TTC549 (cell line): ENCODE measurements at regions not wholly inside any gene's neighbourhood (a gene's known extent, or its start where the extent isn't known, plus 50 kb on each side); places are given as distances from the start of the nearest gene placed in this dataset.

Source experiments
- FAIRE-seq: peaks from 2 replicates; lab custom pipeline; 2012; peaks lifted over from hg19 to GRCh38; lab: Jason Lieb, UNC

- FAIRE-seq: no peak
Measured at GRCh38 chr13:26965952-26966700, 205.5 kb downstream of the USP12 start.

- FAIRE-seq: no peak
Measured at GRCh38 chr13:26964278-26965250, 204.0 kb upstream of the GPR12 start.

GRCh38 chr13:26962671-26963070 lies 202.1 kb upstream of the GPR12 start:
- no peak for FAIRE-seq

DNA sequence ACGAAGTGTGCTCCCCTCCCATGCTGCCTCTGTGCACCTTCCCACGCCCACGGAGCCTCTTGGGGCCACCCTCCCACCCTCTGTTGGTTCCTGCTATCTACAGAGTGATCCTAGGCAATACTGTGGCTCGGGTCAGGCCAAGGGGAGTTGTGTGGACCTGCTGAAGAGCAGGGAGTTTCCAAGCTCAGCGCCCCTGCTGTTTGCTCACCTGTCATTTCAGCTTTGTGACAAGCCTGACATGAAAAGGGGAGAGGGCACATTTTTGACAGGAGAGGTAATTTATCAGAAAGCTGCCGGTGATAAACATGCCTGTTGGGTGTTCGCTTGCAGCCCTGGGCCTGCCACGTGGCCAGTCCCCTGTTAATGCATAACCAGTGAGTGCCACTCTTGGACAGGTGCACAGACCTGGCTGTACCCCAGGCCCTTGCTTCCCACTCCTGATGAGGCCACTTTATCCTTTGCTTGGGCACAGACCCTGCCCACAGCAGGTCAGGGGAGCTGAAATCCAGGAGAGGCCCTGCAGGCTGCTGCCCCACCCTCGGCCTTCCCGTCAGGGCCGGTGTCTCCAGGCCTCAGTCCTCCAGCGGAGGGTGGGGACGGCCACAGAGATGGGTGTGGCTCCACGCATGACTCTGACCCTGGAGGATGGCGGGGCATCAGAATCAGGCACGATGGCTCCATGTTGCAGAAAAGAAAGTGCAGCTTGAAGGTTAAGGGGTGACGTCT lies 201.5 kb upstream of the GPR12 start:
- FAIRE-seq: no peak

- no peak for FAIRE-seq
Measured at GRCh38 chr13:26957182-26957581, 196.6 kb upstream of the GPR12 start.

DNA sequence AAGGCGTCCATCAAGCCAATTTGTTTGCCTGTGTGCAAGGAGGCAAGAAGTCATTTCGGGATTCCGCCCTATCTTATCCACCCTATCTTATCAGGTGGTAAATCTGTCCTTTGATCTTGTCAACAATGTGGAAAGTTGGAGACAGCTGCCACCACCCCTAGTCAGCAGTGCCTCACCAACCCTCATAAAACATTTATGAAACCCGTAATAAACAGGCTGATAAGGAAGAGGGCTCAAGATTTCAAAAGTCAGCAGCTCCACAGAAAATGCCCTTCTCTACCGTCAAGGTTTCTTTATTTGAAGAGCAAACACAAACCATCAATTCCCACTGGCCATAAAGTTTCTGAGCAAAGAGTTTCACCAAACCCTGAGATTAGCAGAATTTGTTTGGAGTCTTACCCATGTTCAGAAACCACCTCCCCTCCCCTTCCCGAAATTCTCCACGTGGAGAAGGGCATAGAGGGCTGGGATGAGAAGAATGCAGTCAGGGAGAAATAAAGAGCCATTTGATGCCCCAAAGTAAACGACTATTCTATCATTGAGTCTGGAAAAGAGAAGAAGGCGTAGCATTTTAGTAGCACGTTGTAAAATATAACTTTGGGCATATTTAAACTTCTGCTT lies 196.0 kb upstream of the GPR12 start:
- no peak for FAIRE-seq

DNA sequence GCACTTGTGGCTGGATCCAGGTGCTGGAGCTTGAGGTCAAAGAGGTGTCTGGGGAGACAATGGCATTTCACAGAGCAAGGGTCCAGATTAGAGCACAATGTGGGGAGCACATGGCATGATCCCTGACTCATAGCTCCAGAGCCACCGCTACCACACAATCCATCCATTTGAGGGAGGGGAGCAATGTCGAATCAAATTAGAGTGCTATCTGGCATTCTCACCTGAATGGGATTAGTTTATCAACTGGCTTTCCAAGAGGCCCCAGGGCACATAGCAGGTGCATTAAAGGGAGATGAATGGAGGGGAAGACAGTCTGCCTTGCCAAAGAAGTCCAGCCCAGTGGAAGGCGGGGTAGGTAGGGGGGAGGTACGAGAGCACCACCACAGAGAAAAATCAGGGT lies 194.4 kb upstream of the GPR12 start:
- no peak for FAIRE-seq

- FAIRE-seq: no peak
Measured at GRCh38 chr13:26953291-26953690, 192.7 kb upstream of the GPR12 start.

GRCh38 chr13:26952551-26953143 lies 192.1 kb upstream of the GPR12 start:
- FAIRE-seq: no peak

GRCh38 chr13:26951581-26952177 lies 191.1 kb upstream of the GPR12 start:
- no peak for FAIRE-seq

DNA sequence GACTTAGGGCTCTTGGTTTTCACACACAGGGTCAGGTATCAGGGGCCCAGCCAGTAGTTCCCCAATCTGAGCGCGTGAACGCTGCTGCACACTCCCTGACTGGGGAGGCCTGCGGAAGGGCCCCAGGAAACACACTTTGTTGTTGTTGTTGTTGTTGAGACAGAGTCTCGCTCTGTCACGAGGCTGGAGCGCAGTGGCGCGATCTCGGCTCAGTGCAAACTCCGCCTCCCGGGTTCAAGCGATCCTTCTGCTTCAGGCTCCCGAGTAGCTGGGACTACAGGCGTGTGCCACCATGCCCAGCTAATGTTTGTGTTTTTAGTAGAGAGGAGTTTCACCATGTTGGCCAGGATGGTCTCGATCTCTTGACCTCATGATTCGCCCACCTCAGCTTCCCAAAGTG lies 190.4 kb upstream of the GPR12 start:
- FAIRE-seq: no peak

- FAIRE-seq: no peak
Measured at GRCh38 chr13:26950546-26950945, 190.0 kb upstream of the GPR12 start.

DNA sequence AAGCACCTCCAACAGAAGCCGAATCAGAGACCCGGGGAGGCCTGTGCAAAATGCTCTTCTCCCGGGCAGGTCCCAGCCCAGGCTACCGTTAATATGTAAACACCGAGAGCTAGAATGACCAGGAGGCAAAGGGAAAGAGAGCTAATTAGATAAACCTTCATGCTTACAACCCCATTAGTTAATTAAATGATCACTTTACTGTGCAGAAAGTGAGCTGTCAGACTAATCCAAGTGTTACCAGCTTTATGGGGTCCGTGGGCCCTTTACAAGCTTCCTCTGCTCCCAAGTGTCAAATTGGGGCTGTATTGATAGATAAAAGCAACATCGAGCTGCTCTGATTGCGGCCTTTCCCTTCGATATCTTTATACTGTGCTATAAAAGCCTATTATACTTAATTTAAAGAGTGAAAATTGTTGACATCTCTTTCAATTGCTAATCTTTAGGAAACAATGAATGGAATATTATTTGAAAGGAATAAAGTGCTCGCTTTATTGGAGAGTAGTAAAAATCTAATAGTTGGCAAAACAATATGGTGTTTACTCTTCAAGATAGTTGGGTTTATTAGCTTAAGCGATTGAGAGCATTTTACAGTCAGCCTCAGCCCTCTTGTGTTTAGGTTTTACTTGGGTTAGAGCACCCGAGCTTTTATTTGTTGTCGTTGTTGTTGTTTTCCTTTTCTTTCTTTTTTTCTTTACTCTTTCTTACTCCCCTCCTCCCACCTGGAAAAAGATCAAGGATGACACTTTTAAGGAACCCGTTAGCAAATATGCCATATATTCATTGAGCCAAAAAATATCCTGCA lies 189.3 kb upstream of the GPR12 start:
- no peak for FAIRE-seq

- FAIRE-seq: no peak
Measured at GRCh38 chr13:26948353-26948752, 187.8 kb upstream of the GPR12 start.

DNA sequence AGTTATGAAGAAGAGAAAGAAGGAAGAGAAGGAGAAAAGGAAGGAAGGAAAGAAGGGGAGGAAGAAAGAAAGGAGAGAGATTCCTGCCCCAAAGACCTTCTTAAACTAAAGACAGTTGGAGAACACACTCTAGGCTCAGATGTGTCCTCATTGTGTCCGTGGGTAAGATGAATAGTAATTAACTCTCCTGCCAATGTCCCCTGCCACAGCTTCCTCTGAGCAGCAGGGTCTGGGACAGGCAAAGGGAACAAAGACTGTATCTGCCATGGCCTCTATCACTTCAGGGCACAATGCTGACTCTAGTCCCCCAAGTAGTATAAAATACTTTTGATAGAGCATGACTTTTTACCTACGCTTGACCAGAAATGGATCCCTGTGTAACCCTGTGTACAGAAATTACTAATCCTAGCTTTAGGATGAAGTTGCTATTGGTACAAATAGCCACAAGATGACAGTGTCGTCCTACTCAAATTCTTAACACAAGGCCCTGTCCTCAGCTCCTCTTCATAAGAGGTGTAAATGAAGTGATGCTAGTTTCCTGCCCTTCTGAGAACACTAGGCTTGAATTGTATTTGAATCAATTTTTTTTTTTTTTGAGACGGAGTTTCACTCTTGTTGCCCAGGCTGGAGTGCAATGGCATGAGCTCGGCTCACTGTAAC lies 186.2 kb upstream of the GPR12 start:
- no peak for FAIRE-seq

DNA sequence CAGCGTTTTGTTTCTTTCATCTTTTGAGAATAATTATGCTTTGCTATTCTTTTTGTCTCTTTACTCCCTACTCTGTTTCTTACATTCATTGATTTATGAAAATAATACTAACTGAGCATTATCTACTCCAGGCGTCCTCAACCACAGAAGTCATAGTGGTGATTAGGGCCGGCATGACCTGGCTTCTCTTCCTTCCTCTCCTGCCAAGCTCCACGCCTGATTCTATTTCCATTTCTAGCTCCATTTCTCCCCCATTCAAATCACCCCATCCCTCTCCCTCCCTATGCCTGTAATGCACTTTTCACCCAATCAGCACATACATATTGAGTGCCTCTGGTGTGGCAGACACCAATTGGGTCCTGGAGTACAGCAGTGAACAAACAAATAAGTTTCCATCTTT lies 183.2 kb upstream of the GPR12 start:
- FAIRE-seq: no peak

DNA sequence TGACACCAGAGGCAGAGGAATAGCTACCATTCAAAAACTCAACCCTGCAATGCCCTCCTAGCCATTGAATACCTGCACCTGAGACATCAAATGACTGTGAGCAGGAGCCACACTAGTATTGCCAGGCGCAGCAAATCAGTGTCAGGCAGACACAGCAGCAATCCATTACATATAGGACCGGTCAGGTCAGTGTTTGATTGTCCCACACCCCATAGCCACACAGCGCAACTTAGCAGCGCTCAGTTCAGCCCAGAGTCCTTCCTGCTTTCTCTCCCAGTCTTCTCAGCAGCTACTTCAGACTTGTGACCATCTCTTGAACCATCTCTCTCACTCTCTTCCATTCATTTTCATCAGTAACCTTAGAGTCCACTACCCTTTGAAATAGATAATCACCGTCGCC lies 181.6 kb upstream of the GPR12 start:
- FAIRE-seq: no peak

DNA sequence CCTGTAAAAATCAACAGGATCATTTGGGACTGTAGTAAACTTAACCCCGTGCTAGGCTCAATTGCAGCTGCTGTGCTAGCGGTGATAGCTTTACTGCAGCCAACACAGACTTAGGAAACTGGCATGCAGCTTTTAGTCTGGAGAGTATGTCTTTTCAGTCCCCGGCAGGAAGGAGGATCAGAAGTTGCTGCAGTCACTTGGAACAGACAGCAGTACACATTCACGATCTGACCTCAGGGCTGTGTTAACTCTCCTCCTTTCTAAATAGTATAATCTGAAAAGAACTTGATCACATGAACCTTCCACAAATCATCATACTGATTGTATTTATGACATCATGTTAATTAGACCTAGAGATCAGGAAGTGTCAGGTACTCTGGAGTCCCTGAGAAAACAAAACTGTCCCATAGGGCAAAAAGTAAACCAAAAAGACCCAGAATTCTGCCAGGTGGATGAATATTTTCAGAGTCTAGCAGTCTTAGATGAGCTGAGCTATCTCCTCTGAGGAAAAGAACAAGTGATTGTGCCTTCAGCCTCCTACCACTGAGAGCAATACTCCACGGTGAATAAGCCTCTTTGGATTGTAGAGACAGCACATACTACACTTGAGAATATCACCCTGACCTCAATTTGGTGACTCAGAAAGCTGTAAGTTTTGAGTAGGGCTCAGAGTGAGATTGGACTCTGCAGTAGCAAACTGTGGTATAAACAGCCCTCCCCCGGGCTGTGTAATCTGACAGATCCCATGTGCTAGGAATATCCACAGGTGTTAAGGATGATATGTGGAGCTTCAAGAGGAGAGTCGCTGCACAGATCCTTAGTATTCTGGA lies 181.0 kb upstream of the GPR12 start:
- no peak for FAIRE-seq

DNA sequence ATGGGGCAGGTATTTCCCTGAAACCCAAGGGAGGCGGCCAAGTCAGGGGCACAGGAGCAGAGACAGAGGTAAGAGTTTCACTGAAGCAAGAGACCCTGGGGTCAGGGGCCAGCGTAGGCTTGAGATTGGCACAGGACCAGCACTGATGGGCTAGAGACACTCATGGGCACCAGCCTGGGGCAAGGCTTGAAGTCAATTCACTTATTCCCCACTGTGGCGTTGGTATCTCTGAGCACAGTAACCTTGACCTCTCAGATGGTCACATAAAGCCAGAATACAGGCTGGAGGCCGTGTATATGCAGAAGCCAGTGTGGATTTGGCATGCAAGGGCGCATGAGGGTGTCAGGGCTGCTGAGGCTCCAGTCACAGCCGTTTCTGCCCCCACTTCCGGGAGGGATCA lies 173.5 kb upstream of the GPR12 start:
- no peak for FAIRE-seq
